ENCODE measurements at regions not wholly inside any gene's neighbourhood (a gene's known extent, or its start where the extent isn't known, plus 50 kb on each side); places are given as distances from the start of the nearest gene placed in this dataset.
"Not testable (repeated sequence)": the region's sequence is repeated elsewhere in the genome, so short reads cannot be mapped to it uniquely, and the experiment has no call there.

DNA sequence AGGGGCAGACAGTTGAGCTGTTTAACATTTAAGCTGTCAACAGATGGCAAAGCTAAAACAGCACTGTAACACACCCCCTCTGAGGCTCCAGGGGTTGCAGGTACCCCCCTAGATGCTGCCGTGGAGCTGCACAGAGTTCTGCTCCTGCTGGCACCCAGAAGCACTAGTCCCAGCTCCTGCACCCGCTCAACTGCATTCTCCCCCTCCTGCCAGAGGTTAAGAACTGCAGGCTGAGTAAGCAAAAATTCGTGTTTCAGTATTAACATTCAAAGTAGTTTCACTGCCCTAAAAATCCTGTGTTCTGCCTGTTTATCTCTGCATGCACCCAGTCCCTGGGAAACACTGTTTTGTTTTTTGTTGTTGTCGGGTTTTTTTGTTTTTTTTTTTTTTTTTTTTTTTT, 790.8 kb upstream of the KCND2 start:
- no peak for DNase-seq

DNA sequence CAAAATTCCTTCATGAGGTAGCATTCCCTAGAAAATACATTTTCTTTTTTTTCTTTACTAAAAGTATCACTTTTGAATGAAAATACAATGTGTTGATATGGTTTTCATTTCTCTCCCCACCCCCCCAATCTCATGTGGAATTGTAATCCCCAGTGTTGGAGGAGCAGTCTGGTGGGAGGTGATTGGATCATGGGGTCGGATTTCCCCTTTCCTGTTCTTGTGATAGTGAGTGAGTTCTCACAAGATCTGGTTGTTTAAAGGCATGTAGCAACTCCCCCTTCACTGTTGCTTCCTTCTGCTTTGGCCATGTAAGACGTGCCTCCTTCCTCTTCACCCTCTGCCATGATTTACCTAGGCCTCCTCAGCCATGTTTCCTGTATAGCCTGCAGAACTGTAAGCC, 790.3 kb upstream of the KCND2 start:
- no peak for DNase-seq

DNA sequence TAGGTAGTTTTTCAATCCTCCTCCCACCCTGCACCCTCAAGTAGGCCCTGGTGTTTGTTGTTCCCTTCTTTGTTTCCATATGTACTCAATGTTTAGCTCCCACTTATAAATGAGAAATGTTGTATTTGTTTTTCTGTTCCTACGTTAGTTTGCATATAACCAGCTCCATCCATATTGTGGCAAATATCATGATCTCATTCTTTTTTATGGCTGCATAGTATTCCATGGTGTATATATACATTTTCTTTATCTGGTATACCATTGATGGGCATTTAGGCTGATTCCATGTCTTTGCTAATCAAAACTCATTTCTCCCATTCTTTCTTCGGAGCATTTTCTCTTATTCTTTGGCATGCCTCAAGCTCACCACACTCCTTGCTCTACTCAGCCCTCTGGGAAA, 789.6 kb upstream of the KCND2 start:
- DNase-seq = no peak

DNA sequence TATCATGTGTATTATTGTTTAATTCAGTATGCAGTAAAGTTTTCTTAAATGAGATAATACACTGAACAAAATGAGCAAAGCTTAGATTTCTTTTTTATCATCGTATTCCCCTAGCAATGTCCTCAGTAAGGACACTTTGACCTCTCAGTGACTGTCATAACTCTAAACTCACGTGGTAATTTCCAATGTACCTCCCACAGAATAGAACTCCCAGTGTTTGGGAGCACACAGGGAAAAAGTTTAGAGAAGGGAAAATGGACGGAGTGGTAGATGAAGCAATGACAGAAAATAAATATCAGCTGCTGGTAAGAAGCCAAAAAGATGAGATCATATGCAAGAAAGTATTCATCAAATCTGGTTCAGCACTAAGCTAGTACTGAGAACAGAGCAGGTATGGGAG, 758.6 kb upstream of the KCND2 start:
- no peak for DNase-seq

DNA sequence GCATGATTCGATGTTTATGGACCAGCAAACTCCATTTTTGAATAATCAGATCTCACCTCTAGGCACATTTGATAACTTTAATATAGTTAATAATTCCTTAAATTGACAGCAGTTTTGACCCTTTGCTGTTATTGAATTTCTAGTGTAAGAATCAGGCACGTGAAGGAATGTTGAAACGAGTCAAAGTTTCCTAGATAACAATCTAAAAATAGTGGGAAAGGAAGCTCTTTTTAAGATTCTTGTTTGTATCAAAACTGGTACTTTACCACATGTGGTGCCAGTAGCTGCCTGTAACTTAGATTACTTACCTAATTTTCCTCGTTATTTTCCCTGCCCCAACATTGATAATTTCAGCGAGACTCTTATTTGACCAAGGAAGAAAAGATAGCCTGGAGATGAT, 757.8 kb upstream of the KCND2 start:
- DNase-seq = no peak

DNA sequence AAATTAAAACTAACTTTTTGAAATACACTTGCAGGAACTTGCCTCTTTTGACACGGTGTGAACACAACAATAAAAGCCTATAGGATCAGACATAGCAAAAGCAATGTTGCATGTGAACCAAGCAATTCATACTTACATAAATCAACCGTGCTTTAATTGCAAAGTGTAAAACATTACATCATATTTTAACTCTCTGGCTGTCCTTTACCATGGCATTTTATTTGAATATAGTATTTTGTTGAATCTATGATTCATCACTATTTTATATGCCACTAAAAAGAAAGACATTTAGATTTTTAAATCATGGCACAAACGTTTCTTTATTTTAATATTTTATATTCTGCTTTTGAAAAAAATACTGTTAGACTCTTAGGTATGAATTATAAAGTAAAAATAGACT, 757.0 kb upstream of the KCND2 start:
- DNase-seq = no peak

DNA sequence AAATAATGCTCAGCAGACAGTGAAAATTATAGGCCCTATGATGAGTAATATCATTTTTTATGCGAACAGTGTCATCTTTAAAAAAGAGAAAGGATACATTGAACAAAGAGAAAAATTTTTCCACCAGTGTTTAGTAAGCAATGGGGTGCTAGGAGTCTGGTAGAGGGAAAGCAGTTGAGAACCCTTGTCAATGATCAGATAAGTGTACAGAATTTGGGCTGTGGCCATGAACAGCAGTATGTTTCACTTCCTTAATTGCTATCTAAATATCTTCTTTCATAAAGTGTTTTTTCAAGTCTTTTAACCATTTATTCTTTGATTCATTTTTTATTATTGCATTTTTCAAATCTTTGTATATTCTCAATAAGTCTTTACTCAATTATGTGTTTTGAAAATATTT, 750.7 kb upstream of the KCND2 start:
- no peak for DNase-seq

DNA sequence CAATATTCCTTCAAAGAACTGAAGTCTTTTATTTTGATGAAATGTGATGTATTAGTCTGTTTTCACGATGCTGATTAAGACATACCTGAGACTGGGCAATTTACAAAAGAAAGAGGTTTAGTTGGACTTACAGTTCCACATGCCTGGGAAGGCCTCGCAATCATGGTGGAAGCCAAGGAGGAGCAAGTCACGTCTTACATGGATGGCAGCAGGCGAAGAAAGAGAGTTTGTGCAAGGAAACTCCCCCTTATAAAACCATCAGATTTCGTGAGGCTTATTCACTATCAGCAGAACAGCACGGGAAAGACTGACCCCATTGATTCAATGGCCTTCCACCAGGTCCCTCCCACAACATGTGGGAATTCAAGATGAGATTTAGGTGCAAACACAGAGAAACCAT, 750.3 kb upstream of the KCND2 start:
- no peak for DNase-seq

DNA sequence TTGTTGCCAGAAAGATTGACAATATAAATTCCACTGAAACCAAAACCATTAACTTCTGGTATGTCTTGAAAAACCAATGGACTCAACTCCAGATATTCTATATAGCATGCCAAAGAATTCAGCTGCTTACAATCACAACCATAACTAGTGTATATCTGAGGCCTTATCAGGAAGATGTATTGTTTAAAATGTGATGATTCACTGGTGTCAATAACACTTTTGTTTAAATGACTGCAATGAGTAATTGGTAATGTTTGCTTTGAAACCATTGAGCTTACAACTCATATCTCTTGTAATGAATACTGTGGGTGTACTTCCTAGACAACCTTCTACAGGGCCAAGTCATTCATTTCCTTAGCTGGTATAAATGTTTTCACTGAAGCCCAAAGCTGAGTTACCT, 727.9 kb upstream of the KCND2 start:
- DNase-seq = no peak

DNA sequence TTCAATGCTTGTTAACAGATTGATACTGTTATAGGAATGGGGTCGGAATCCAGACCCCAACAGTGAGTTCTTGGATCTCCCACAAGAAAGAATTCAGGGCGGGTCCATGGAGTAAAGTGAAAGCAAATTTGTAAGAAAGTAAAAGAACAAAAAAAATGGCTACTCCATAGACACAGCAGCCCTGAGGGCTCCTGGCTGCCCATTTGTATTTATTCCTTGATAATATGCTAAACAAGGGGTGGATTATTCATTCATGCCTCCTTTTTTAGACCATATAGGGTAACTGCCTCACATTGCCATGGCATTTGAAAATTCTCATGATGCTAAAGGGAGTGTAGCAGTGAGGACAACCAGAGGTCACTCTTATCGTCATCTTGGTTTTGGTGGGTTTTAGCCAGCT, 717.2 kb upstream of the KCND2 start:
- DNase-seq = no peak

DNA sequence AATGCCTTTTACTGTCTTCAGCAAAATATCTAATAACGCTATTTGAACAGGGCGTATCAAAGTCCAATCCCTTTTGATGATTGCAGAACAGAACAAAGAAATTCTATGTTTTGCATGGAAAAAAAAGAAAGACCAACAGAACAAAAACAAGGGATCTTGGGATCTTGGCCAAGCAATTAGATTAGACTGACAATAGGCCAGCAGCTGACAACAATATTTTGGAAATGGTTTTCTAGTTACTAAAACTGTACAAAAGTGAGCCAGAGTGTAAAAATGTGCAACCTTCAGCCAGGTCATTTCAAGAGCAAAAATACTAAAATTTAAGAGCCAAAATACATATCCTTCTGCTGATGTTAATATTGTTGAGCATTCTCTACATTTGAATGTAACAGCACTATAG, 716.5 kb upstream of the KCND2 start:
- DNase-seq = no peak

DNA sequence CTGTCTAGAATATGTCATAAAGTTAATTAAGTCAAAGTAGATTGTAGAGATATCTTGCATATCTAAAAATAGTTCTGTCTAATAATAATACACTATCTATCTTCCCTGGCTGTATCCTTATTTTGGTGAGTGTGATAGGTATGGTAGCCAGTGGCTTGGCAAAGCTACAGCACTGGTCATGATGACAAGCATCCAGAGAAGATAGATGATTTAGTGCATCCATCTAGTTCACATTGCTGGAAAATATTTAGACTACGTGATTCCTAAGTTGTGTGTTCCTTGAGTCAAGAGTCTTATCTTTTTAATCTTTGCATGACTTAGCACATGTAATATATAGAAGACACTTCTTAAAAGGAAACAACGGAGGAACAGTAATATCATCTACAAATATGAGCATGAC, 711.2 kb upstream of the KCND2 start:
- no peak for DNase-seq

DNA sequence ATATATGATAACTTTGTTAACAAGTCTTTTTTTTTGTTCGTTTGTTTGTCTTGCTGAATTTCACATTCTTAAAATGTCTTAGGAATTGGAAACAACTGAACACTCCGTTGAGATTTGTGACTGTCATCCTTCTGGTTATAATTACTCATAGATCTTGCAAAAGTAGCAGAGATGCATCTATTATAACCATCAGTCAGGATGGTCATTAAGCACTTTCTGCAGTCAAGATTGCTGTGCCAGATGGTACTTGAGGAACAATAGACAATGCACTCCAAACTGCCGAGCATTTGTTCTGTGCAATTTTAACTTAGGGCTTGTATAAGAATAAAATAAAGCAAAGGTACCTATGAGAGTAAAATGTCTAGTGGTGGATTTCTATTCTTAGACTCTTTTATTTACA, 710.1 kb upstream of the KCND2 start:
- DNase-seq = no peak

DNA sequence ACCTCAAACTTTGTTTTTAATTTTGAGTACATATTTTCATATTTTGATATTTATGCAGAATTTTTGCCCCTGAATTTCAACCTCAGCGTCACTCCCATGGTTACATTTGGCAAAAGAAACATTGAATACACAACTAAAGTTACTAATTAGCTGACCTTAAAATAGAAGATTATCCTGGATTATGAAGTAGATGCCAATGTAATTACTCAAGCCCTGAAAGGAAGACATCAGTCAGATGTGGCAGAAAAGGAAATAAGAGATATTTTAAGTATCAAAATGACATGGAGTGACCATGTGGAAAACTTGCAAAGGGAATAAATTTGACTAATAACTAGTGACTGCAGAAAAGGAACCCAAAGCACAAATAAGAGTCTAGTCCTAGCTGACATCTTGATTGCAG, 701.3 kb upstream of the KCND2 start:
- no peak for DNase-seq

DNA sequence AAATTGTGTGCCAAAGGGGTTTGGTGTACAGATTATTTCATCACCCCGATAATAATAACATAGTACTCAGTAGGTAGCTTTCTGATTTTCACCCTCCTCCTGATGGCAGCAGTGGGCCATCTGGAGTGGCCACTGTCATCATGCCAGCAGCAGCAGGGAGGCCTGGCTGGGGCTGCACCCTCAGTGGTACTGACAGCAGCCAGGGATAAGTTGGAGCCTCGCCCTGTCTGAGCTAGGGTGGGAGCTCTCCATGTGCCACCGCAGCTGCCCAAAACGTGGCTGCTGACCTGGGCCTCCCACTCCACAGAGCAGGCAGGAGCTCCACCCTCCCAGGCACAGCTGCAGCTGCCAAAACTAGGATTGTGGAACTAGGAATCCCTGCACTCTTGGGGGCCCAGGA, 700.8 kb upstream of the KCND2 start:
- no peak for DNase-seq

DNA sequence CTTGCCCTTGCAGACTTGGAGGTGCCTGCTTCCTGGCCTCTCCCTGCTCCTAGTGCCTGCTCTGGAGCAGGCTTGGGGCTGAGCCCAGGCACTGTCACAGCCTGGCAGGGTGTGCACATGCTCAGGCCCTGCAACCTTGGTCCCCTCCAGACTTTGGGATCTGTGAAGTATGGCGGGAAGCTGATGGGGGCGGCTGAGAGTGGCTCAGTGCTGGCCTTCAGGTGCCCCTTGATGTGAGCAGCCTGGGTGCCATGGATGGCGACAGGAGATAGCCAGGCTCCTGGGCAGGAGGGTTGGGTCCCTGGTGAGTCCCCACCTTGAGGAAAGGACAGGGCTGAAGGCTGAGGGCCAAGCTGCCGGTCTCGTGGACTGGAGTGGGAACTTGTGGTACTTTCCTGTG, 700.4 kb upstream of the KCND2 start:
- DNase-seq = no peak

DNA sequence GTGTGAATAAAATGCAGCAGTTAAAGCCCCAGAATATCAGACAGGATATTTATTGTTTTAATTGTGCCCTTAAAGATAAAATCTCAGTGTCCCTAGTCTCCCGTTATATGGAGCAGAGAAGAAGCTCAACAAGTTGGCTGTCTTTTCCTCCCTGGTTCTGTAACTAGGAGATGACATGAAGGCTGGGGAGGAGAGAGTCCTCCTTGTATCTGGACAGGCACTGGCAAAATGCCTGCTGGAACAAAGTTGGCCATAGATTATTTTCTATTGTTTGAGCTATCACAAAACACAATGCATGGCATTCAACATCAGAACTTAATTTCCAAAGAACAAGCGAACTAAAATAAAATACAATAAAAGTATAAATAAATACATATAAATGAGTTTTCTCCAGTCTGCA, 694.9 kb upstream of the KCND2 start:
- no peak for DNase-seq

DNA sequence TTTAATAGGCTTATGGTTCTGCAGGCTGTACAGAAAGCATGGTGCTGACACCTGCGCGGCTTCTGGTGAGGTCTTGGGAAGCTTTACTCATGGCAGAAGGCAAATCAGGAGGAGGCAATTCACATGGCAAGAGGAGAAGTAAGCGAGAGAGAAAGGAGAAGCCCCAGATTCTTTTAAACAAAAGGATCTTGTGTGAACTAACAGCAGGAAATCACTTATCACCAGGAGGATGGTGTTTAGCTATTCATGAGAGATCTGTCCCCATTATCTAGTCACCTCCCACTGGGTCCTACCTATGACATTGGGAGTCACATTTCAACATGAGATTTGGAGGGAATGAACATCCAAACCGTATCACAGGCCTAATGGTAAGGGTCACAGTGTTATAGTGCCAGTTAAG, 678.0 kb upstream of the KCND2 start:
- DNase-seq = no peak

DNA sequence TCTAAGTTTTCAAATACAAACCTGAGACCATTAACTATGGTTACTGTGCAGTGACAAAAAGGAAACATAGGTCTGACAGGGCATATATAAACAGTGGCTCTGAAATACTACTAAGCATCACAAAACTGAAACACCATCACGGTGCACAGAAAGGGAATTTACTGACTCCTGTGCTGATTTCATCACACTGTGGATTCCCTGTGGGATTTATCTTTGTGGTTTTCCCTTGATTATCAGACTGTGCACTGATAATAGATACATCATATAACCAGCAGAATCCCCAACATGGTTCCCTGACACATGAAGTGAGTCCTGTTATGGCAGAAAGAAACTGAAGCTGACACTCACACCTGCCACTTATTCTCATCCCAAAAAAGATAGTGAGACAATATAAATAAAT, 676.3 kb upstream of the KCND2 start:
- no peak for DNase-seq

DNA sequence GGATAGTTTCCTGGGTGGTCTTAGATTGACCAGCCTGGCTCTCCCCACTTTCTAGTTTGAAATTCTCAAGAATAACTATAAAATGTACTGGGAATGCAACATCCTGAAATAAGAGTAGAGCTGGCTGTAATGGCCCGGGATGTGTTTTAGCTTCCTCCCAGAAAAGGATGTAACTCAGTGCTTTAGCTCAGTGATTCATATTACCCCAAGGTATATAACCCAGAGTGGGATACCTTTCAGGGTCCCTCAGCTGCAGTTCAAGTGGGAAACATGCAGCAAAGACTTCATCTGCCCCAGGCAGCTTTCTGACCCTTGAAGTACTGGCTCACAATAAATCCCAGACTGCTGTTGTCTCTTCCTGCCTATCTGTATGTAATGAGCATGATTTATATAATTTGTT, 666.7 kb upstream of the KCND2 start:
- no peak for DNase-seq

DNA sequence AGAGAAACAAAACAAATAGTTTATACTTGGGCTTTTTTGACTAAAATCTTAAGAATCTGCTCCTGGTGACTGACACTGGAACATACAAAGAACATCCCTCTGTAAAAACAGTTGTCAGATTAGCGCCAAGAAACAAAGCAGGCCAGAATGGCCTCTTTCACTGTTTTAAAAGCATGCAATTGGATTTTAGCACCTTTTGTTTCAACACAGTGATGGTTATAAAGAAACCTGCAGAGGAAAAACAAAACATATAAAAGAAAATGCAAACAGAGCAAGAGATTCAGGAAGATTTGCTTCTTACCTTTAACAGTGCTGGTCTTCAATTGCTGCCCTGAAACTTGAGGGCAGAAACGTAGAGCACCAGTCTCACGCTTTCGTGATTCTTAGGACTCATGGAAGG, 652.2 kb upstream of the KCND2 start:
- DNase-seq = no peak

DNA sequence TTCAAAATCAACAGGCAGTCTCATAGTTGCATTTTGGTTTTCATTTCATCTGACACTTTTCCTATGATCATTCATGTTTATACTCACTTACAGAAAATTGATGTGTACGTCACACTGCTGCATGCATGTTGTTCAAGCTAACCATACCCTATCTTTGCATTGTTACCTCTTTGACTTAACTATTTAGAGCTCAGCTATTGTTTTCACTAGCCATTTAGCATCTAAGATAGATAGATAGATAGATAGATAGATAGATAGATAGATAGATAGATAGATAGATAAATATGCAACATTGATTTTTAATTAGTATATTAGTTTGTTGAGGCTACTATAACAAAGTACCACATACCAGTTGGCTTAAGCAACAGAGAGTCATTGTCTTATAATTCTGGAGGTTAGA, 649.5 kb upstream of the KCND2 start:
- DNase-seq = no peak

DNA sequence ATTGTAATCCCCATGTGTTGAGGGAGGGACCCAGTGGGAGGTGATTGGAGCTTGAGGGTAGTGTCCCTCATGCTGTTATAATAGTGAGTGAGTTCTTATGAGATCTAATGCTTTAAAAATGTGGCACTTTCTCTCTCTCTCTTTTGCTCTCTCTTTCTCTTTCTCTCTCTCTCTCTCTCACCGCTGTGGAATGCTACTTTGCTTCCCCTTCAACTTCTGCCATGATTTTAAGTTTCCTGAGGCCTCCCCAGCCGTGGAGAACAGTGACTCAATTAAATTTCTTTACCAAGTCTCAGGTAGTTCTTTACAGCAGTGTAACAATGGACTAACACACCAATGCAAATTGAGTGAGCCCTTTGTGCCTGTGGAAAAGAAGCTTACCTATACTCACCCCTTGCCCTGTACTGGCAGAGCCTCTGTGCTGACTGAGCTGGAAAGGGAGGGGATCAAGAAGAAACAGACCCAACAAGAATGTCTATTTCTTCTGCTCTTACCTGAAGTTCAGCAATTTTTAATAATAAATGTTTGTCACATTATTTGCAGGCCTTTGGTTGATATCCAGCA, 642.5 kb upstream of the KCND2 start:
- no peak for DNase-seq

DNA sequence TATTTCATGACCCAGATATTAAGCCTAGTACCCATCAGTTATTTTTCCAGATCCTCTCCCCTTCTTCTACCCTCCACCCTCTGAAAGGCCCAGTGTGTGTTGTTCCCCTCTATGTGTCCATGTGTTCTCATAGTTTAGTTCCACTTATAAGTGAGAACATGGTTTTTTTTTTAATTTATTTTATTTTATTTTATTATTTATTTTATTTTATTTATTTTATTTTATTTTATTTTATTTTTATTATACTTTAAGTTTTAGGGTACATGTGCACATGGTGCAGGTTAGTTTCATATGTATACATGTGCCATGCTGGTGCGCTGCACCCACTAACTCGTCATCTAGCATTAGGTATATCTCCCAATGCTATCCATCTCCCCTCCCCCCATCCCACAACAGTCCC, 639.2 kb upstream of the KCND2 start:
- not testable (repeated sequence) for DNase-seq

DNA sequence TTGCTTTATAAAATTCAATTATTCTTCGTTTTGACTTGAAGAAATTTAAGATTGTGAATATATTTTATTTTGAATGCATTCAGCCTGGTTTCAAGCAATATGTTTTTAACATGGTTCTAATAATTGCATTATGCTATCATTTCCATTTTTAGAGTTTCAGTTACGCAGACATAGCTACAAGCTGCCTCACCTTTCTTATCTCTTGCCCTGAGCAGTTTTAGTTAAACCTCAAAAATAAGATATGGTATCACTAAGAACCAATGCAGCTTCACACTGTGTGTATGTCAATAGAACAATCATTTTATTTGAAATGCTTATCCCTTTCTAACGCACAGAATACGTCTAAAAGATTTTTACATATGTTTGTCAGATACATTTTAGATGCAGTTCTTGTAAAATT, 632.6 kb upstream of the KCND2 start:
- no peak for DNase-seq

DNA sequence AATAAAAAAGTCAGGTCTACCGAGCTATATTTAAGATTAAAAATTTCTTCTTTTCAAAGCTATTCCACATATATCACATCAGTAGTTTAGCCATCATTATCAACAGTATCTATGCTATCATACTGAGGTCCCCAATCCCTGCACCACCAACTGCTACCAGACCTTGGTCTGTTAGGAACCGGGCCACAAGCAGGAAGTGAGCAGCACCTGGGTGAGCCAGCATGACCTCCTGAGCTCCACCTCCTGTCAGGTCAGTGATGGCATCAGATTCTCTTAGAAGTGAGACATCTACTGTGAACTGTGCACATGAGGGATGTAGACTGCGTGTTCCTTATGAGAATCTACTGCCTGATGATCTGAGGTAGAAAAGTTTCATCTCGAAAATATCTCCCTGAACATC, 632.1 kb upstream of the KCND2 start:
- no peak for DNase-seq

Measured in DMS 273 treated with DMSO at 0.1 percent for 48 hours (cell line).